Ectodermal cell (in vitro differentiated cells): ENCODE measurements at regions not wholly inside any gene's neighbourhood (a gene's known extent, or its start where the extent isn't known, plus 50 kb on each side); places are given as distances from the start of the nearest gene placed in this dataset.

ENCODE experiments used
- H3K27ac ChIP-seq: 2 replicates; pipeline ENCODE4 v1.7.0; 2013; ENCODE audit warnings: mild to moderate bottlenecking, low read depth, low read length; ENCODE audit not compliant: insufficient read depth, poor library complexity, severe bottlenecking
- H3K27me3 ChIP-seq: 2 replicates; pipeline ENCODE4 v1.7.0; 2013; ENCODE audit warnings: mild to moderate bottlenecking, low read length; ENCODE audit not compliant: insufficient read depth, control insufficient read depth, poor library complexity, severe bottlenecking
- H3K36me3 ChIP-seq: one replicate; pipeline ENCODE4 v1.7.0; 2013; ENCODE audit warnings: low read length; ENCODE audit not compliant: control insufficient read depth, insufficient read depth
- H3K4me1 ChIP-seq: one replicate; pipeline ENCODE4 v1.7.0; 2013; ENCODE audit warnings: low read length; ENCODE audit not compliant: control insufficient read depth, insufficient read depth
- H3K4me3 ChIP-seq: 2 replicates; pipeline ENCODE4 v1.7.0; 2013; ENCODE audit warnings: low read depth, low read length, control low read depth; ENCODE audit not compliant: insufficient read depth
- H3K9me3 ChIP-seq: 2 replicates; pipeline ENCODE4 v1.7.0; 2013; ENCODE audit warnings: mild to moderate bottlenecking, low read length, moderate library complexity; ENCODE audit not compliant: control insufficient read depth
- WGBS, 2 experiments: methylation state at CpG; one replicate each; pipeline ENCODE4 v1.1.7; 2013; ENCODE audit warnings: missing lambda C conversion rate in 2 of 2; 5-methylcytosine and 5-hydroxymethylcytosine counted together

GRCh38 chr1:209256766-209257350 lies 326.7 kb upstream of the CAMK1G start:
- no peaks in the 10 kb centered on the region for H3K27me3 ChIP-seq
- H3K36me3 ChIP-seq = no peaks in the 10 kb centered on the region
- peaks cover 12% of the 10 kb centered on the region for H3K9me3 ChIP-seq
- WGBS, 2 experiments = 94 to 95% methylated on average over 14 of the region's 14 CpGs
- H3K27ac ChIP-seq = no peak overlapping the region
- H3K4me3 ChIP-seq = no peak overlapping the region
- H3K4me1 ChIP-seq = no peaks in the 10 kb centered on the region

DNA sequence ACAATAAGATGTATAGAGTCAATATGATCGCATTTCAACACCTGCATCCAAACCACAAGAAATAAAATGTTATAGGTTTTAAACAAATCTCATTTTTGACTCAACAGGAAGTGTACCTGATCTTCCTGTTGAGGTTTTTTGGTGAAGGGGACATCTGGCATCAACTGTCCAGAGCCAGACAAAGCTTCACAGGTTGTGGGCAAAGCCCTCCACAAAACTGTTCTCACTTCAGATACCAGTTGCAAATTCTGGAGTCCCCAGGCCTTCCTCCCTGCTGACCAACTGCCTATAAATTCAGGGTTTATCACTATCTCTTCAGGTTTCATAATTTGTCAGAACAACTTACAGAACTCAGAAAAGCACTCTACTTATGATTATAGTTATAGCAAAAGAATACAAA lies 326.1 kb upstream of the CAMK1G start:
- WGBS, 2 experiments = 86 to 100% methylated on average over 1 of the region's 1 CpG

DNA sequence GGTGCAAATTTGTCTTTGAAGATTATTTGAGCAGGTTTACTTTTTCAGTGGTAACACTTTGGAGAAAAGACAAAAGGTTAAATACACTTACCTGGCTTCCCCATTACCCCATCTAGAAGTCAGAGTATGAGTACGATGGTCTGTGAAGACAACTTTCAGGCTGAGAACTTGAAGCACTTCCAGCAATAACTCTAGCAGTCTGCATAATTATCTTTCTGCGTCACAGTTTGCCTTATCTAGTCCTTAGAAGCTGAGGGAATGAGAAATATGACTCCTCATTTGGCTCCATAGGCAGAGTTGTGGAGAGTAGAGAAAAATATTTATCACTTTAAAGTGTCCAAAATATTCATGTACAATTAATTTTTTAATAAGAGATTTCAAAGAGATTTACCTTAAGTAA lies 323.4 kb upstream of the CAMK1G start:
- peaks cover 12% of the 10 kb centered on the region for H3K9me3 ChIP-seq
- H3K4me3 ChIP-seq = no peak overlapping the region
- H3K36me3 ChIP-seq = no peaks in the 10 kb centered on the region
- WGBS, 2 experiments = 94 to 100% methylated on average over 2 of the region's 2 CpGs
- H3K27ac ChIP-seq = no peak overlapping the region
- no peaks in the 10 kb centered on the region for H3K27me3 ChIP-seq
- no peaks in the 10 kb centered on the region for H3K4me1 ChIP-seq

More for the DNA sequence above, 326.1 kb upstream of the CAMK1G start:
- Histone ChIP-seq H3K4me1 (no peaks in the 10 kb centered on the region), H3K27ac (no peak overlapping the region), H3K4me3 (no peak overlapping the region), H3K36me3 (no peaks in the 10 kb centered on the region), H3K9me3 (peaks cover 12% of the 10 kb centered on the region), H3K27me3 (no peaks in the 10 kb centered on the region)

- Histone ChIP-seq H3K4me3 (no peak overlapping the region), H3K27me3 (no peaks in the 10 kb centered on the region)
- WGBS, 2 experiments = 100% methylated on average over 1 of the region's 1 CpG
Measured at GRCh38 chr1:209262631-209263030, 320.9 kb upstream of the CAMK1G start.

GRCh38 chr1:209265301-209265700 lies 318.2 kb upstream of the CAMK1G start:
- H3K36me3 ChIP-seq = no peaks in the 10 kb centered on the region
- H3K9me3 ChIP-seq = no peaks in the 10 kb centered on the region
- H3K27me3 ChIP-seq = no peaks in the 10 kb centered on the region
- 93 to 96% methylated on average over 7 of the region's 7 CpGs for WGBS, 2 experiments
- H3K4me1 ChIP-seq = no peaks in the 10 kb centered on the region
- no peak overlapping the region for H3K27ac ChIP-seq
- H3K4me3 ChIP-seq = no peak overlapping the region

More at GRCh38 chr1:209262631-209263030, 320.9 kb upstream of the CAMK1G start:
- H3K27ac ChIP-seq = no peak overlapping the region
- H3K36me3 ChIP-seq = no peaks in the 10 kb centered on the region
- no peaks in the 10 kb centered on the region for H3K4me1 ChIP-seq
- H3K9me3 ChIP-seq = peaks cover 12% of the 10 kb centered on the region

GRCh38 chr1:209266590-209267205 lies 316.8 kb upstream of the CAMK1G start:
- Histone ChIP-seq H3K4me1 (no peaks in the 10 kb centered on the region), H3K27me3 (no peaks in the 10 kb centered on the region)

DNA sequence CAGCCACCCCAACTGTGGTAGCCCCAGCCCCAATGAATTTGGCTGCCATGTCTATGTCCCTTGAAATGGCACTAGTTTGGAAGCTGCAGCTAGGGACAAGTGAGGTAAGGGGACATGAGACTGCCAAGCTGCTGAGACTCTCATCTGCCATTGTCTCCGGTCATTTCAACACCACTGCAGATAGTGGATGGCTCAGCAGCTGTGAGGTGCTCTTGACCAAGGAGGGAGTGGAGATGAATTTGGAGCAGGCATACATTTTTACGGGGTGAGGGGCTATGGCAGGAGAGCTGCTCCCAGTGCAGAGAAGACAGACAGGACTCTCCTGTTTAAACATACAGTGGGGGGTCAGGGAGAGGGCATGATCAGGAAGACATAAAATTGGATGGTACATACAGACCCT lies 315.5 kb upstream of the CAMK1G start:
- Histone ChIP-seq H3K27me3 (no peaks in the 10 kb centered on the region), H3K36me3 (no peaks in the 10 kb centered on the region), H3K4me1 (no peaks in the 10 kb centered on the region), H3K4me3 (no peak overlapping the region), H3K9me3 (no peaks in the 10 kb centered on the region), H3K27ac (no peak overlapping the region)
- WGBS, 2 experiments = 93 to 96% methylated on average over 2 of the region's 2 CpGs

More at GRCh38 chr1:209266590-209267205, 316.8 kb upstream of the CAMK1G start:
- no peaks in the 10 kb centered on the region for H3K9me3 ChIP-seq
- no peak overlapping the region for H3K27ac ChIP-seq
- 87 to 90% methylated on average over 4 to 5 of the region's 5 CpGs for WGBS, 2 experiments
- H3K4me3 ChIP-seq = no peak overlapping the region
- no peaks in the 10 kb centered on the region for H3K36me3 ChIP-seq

GRCh38 chr1:209268479-209268878 lies 315.0 kb upstream of the CAMK1G start:
- H3K36me3 ChIP-seq = no peaks in the 10 kb centered on the region
- H3K27me3 ChIP-seq = no peaks in the 10 kb centered on the region
- no peaks in the 10 kb centered on the region for H3K4me1 ChIP-seq
- no peak overlapping the region for H3K4me3 ChIP-seq
- H3K27ac ChIP-seq = no peak overlapping the region
- no peaks in the 10 kb centered on the region for H3K9me3 ChIP-seq
- WGBS, 2 experiments = 80 to 85% methylated on average over 1 of the region's 1 CpG

DNA sequence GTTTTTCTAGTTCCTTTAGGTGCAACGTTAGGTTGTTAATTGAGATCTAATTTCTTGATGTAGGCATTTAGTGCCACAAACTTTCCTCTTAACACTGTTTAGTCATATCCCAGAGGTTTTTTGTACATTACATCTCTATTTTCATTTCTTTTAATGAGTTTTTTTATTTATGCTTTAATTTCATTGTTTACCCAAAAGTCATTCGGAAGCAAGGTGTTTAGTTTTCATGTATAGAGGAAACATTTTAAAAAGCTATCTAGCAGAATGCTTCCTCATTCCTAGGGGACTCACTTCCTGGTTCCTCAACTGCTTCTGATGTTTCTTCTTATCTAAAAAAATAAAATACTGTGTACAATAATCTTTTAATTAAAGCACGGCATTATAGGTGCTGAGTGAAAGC lies 307.2 kb upstream of the CAMK1G start:
- 93 to 100% methylated on average over 1 to 3 of the region's 3 CpGs for WGBS, 2 experiments
- Histone ChIP-seq H3K36me3 (no peaks in the 10 kb centered on the region), H3K9me3 (no peaks in the 10 kb centered on the region), H3K27me3 (no peaks in the 10 kb centered on the region), H3K27ac (no peak overlapping the region), H3K4me3 (no peak overlapping the region), H3K4me1 (no peaks in the 10 kb centered on the region)

DNA sequence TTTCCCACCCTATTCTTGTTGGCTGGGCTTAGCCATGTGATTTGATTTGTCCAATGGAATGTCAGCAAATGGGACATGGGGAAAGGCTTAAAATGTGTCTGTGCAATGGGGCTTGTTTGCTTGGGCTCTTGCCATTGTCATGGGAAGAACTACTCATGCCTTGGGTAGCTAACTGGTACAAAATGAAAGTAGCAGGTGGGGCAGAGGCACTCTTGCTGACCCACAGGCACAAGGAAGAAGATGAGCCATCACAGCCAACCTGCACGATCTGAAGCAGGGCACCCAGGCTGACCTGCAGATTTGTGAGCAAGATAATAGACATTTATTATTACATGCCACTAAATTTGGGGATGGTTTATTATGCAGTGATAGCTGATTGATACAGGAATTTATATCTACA lies 305.9 kb upstream of the CAMK1G start:
- no peaks in the 10 kb centered on the region for H3K9me3 ChIP-seq
- no peaks in the 10 kb centered on the region for H3K4me1 ChIP-seq
- H3K4me3 ChIP-seq = no peak overlapping the region
- no peaks in the 10 kb centered on the region for H3K27me3 ChIP-seq
- H3K36me3 ChIP-seq = no peaks in the 10 kb centered on the region
- no peak overlapping the region for H3K27ac ChIP-seq
- 94 to 100% methylated on average over 1 of the region's 1 CpG for WGBS, 2 experiments
